HepG2 (cell line): ENCODE measurements at regions not wholly inside any gene's neighbourhood (a gene's known extent, or its start where the extent isn't known, plus 50 kb on each side); places are given as distances from the start of the nearest gene placed in this dataset.

ENCODE experiments used
- ATAC-seq: fragments of 200-7000 bp; cut with Tn5 transposase; 3 replicates; pipeline ENCODE4 v1.9.1; 2020; ENCODE audit warnings: mild to moderate bottlenecking, moderate library complexity
- BruUV-seq: library from RNA; stranded (reverse); fragments of 400-500 nt; replicated peaks from 2 replicates; lab custom pipeline; 2021; lab: Mats Ljungman, UMichigan
- CTCF ChIA-PET: fragments of 300-600 bp; formaldehyde crosslinking; extraction: SDS; loops from one replicate; lab custom pipeline; 2021; ENCODE audit warnings: low total read pairs, inconsistent platforms, low intra/inter-chr PET ratio; lab: Yijun Ruan, JAX
- POLR2A ChIA-PET: fragments of 350-600 bp; sonication (Branson Sonifier 250); formaldehyde crosslinking; loops from one replicate; lab custom pipeline; 2020; ENCODE audit warnings: antibody characterized with exemption, inconsistent platforms; lab: Yijun Ruan, JAX
- DNase-seq: peaks from one replicate; pipeline ENCODE4 v3.0.0-alpha.2; 2015; ENCODE audit warnings: low spot score
- FAIRE-seq: peaks from 3 replicates; lab custom pipeline; 2011; peaks lifted over from hg19 to GRCh38; lab: Jason Lieb, UNC
- H2AFZ ChIP-seq: one replicate; pipeline ENCODE4 v1.6.1; 2011; ENCODE audit warnings: low read length, inconsistent platforms
- H3K27ac ChIP-seq: fragments of 300-600 bp; 3 replicates; pipeline ENCODE4 v1.8.0; 2011; ENCODE audit warnings: mixed run types, mild to moderate bottlenecking, mixed read lengths, low read length, inconsistent platforms; ENCODE audit not compliant: insufficient read depth; ENCODE audit errors: extremely low read length
- H3K27me3 ChIP-seq, 2 experiments: fragments of 200-600 bp in 1 of 2; 2 replicates in 1 of 2; 3 replicates in 1 of 2; pipeline versions ENCODE4 v1.6.0 to v1.8.0; 2011; ENCODE audit warnings: low read length in 2 of 2, mild to moderate bottlenecking in 2 of 2, moderate library complexity in 2 of 2, inconsistent platforms in 1 of 2; ENCODE audit not compliant: insufficient read depth in 2 of 2, control insufficient read depth in 1 of 2
- H3K36me3 ChIP-seq, 2 experiments: fragments of 200-600 bp in 1 of 2; replicated peaks in 1 of 2; 2 replicates in 1 of 2; 3 replicates in 1 of 2; pipeline versions ENCODE4 v1.5.1 to v1.8.0; 2011; ENCODE audit warnings: low read length in 2 of 2, inconsistent platforms in 1 of 2; ENCODE audit not compliant: insufficient read depth in 2 of 2, control insufficient read depth in 1 of 2
- H3K4me1 ChIP-seq: 2 replicates; pipeline ENCODE4 v1.5.1; 2012; ENCODE audit warnings: low read length, inconsistent platforms; ENCODE audit not compliant: insufficient read depth
- H3K4me2 ChIP-seq: 2 replicates; pipeline ENCODE4 v1.6.0; 2011; ENCODE audit warnings: low read depth, low read length, inconsistent platforms
- H3K4me3 ChIP-seq, 3 experiments: fragments of 200-600 bp in 1 of 3; sonication (generic), shearing (Covaris generic) in 1 of 3; replicated peaks in 1 of 3; 2 replicates each; pipeline ENCODE4 v1.5.1; 2011 to 2016; ENCODE audit warnings: low read length in 3 of 3, inconsistent platforms in 2 of 3, low read depth in 2 of 3, mild to moderate bottlenecking in 2 of 3, control low read depth in 1 of 3, mixed read lengths in 1 of 3; ENCODE audit not compliant: insufficient read depth in 1 of 3
- H3K79me2 ChIP-seq: one replicate; pipeline ENCODE4 v1.6.1; 2011; ENCODE audit warnings: low read length, inconsistent platforms; ENCODE audit not compliant: insufficient read depth
- H3K9ac ChIP-seq: 2 replicates; pipeline ENCODE4 v1.6.0; 2011; ENCODE audit warnings: mild to moderate bottlenecking, low read depth, low read length, inconsistent platforms; ENCODE audit not compliant: insufficient read depth
- H3K9me3 ChIP-seq: 2 replicates; pipeline ENCODE4 v1.5.1; 2012; ENCODE audit warnings: mild to moderate bottlenecking, low read length
- H4K20me1 ChIP-seq: 2 replicates; pipeline ENCODE4 v1.6.0; 2011; ENCODE audit warnings: inconsistent platforms, mild to moderate bottlenecking, low read length, moderate library complexity; ENCODE audit not compliant: insufficient read depth
- CENPBD1 ChIP-seq: sonication (generic); formaldehyde crosslinking; IDR thresholded peaks from 2 replicates; pipeline ENCODE4 v1.8.0; 2022; ENCODE audit warnings: missing genetic modification reagents, low read depth, mild to moderate bottlenecking, borderline replicate concordance
- FOXA3 ChIP-seq: IDR thresholded peaks from 2 replicates; pipeline ENCODE4 v1.6.1; 2016; ENCODE audit warnings: missing genetic modification reagents, missing compliant biosample characterization
- THRA ChIP-seq: sonication (generic); formaldehyde crosslinking; IDR thresholded peaks from 2 replicates; pipeline ENCODE4 v1.4.0; 2020; ENCODE audit warnings: missing genetic modification reagents, borderline replicate concordance
- WGBS: methylation state at CpG from one replicate; pipeline ENCODE4 v1.1.6; 2017; ENCODE audit warnings: low lambda C conversion rate; 5-methylcytosine and 5-hydroxymethylcytosine counted together
- in situ Hi-C: cut with HindIII; loops from 2 replicates; pipeline ENCODE4 v1.10.0; 2017; ENCODE audit warnings: low pct_unique_long_range_greater_than_20kb; ENCODE audit not compliant: extremely low pct_ligation_motif_present
- intact Hi-C: fragments of 100-400 bp; cut with micrococcal nuclease; formaldehyde crosslinking; loops from one replicate; pipeline ENCODE4 v1.10.0; 2022; ENCODE audit not compliant: unreplicated experiment
- TF ChIP-seq, protein P1 (sequence below): sonication (generic); formaldehyde crosslinking; IDR thresholded peaks from 2 replicates; pipeline ENCODE4 v1.4.0; 2020; ENCODE audit warnings: missing genetic modification reagents, borderline replicate concordance

DNA sequence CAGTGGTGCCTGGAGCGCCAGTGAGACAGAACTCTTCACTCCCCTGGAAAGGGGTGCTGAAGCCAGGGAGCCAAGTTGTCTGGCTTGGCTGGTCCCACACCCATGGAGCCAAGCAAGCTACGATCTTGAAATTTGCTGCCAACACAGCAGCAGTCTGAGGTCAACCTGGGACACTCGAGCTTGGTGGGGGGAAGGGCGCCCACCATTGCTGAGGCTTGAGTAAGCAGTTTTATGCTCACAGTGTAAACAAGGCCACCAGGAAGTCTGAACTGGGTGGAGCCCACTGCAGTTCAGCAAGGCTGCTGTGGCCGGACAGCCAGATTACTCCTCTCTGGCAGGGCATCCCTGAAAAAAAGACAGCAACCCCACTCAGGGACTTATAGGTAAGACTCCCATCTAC lies 149.5 kb downstream of the EDA2R start:
- no peak for FAIRE-seq
- H3K4me2 ChIP-seq: no peak overlapping the region
- H2AFZ ChIP-seq: no peak overlapping the region
- H3K4me3 ChIP-seq: no peak overlapping the region
- DNase-seq: peak; percentile 0
- in situ Hi-C loops: no loop called here
- WGBS: 44% methylated on average over 2 of the region's 5 CpGs
- BruUV-seq: no TSS peak
- H3K4me1 ChIP-seq: no peaks in the 10 kb centered on the region
- CTCF ChIA-PET: no interaction called here
- no peak overlapping the region for H3K9ac ChIP-seq
- no peaks in the 10 kb centered on the region for H3K79me2 ChIP-seq
- POLR2A ChIA-PET: no interaction called here
- no peaks in the 10 kb centered on the region for H4K20me1 ChIP-seq
- intact Hi-C loops: no loop called here
- H3K9me3 ChIP-seq: no peaks in the 10 kb centered on the region
- ATAC-seq: no peak
- no peak overlapping the region for H3K27ac ChIP-seq
- no peaks in the 10 kb centered on the region for H3K36me3 ChIP-seq
- no peaks in the 10 kb centered on the region for H3K27me3 ChIP-seq
- no peak for TF ChIP-seq CENPBD1 (CRISPR knock-in tag)
- TF ChIP-seq, protein P1, sequence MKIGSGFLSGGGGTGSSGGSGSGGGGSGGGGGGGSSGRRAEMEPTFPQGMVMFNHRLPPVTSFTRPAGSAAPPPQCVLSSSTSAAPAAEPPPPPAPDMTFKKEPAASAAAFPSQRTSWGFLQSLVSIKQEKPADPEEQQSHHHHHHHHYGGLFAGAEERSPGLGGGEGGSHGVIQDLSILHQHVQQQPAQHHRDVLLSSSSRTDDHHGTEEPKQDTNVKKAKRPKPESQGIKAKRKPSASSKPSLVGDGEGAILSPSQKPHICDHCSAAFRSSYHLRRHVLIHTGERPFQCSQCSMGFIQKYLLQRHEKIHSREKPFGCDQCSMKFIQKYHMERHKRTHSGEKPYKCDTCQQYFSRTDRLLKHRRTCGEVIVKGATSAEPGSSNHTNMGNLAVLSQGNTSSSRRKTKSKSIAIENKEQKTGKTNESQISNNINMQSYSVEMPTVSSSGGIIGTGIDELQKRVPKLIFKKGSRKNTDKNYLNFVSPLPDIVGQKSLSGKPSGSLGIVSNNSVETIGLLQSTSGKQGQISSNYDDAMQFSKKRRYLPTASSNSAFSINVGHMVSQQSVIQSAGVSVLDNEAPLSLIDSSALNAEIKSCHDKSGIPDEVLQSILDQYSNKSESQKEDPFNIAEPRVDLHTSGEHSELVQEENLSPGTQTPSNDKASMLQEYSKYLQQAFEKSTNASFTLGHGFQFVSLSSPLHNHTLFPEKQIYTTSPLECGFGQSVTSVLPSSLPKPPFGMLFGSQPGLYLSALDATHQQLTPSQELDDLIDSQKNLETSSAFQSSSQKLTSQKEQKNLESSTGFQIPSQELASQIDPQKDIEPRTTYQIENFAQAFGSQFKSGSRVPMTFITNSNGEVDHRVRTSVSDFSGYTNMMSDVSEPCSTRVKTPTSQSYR: peak; percentile 48; the same call in 1 of the 2 replicates
- TF ChIP-seq THRA (CRISPR knock-in tag): peak; percentile 93; the same call in 1 of the 2 replicates
- TF ChIP-seq FOXA3: 0 out of 2 replicates have a peak, but pooled peaks have one; percentile 13
